B cell (primary cell): ENCODE measurements at regions not wholly inside any gene's neighbourhood (a gene's known extent, or its start where the extent isn't known, plus 50 kb on each side); places are given as distances from the start of the nearest gene placed in this dataset. TPM values are rescaled to one million over a fixed set of nuclear protein-coding genes. Genes with fewer than 3 reads are reported as not detected.

ENCODE experiments used
- ATAC-seq: fragments of 200-7000 bp; cut with Tn5 transposase; one replicate; pipeline ENCODE4 v1.10.0; 2021; ENCODE audit warnings: low read depth, mild to moderate bottlenecking, moderate number of reproducible peaks, moderate library complexity
- CTCF ChIA-PET: fragments of 350-600 bp; sonication (Branson Sonifier 250); formaldehyde crosslinking; loops from one replicate; lab custom pipeline; 2021; ENCODE audit warnings: antibody characterized with exemption, inconsistent platforms; lab: Charles Lee
- POLR2A ChIA-PET: fragments of 350-600 bp; sonication (Branson Sonifier 250); formaldehyde crosslinking; loops from one replicate; lab custom pipeline; 2021; ENCODE audit warnings: antibody characterized with exemption; lab: Charles Lee
- DNase-seq: peaks from one replicate; pipeline ENCODE4 v3.0.0; 2013
- H2AFZ ChIP-seq: 2 replicates; pipeline ENCODE4 v1.6.1; 2012; ENCODE audit warnings: mild to moderate bottlenecking, low read depth, low read length; ENCODE audit not compliant: insufficient read depth, poor library complexity, severe bottlenecking
- H3K27ac ChIP-seq, 2 donors: 1 replicate in 1 of 2; 2 replicates in 1 of 2; pipeline ENCODE4 v1.5.1; 2012 to 2013; ENCODE audit warnings: low read length in 2 of 2, mild to moderate bottlenecking in 2 of 2, moderate library complexity in 1 of 2
- H3K27me3 ChIP-seq, 4 experiments: fragments of 200-600 bp in 1 of 4; sonication (generic) in 1 of 4; replicated peaks in 1 of 4; 1 replicate in 2 of 4; 2 replicates in 2 of 4; pipeline versions ENCODE4 v1.6.1 to v1.7.0; 2013 to 2016; ENCODE audit warnings: low read length in 3 of 4, mild to moderate bottlenecking in 2 of 4, mixed read lengths in 1 of 4, moderate library complexity in 1 of 4; ENCODE audit not compliant: insufficient read depth in 4 of 4, control insufficient read depth in 3 of 4; ENCODE audit errors: control extremely low read depth in 1 of 4
- H3K36me3 ChIP-seq, 2 experiments: replicated peaks in 1 of 2; 1 replicate in 1 of 2; 2 replicates in 1 of 2; pipeline versions ENCODE4 v1.6.1 to v1.7.1; 2013; ENCODE audit warnings: low read length in 1 of 2; ENCODE audit not compliant: insufficient read depth in 2 of 2, control insufficient read depth in 1 of 2; ENCODE audit errors: control extremely low read depth in 1 of 2, extremely low read depth in 1 of 2
- H3K4me1 ChIP-seq, 2 donors: fragments of 200-600 bp in 1 of 2; sonication (generic) in 1 of 2; 1 replicate in 1 of 2; 2 replicates in 1 of 2; pipeline versions ENCODE4 v1.5.1 to v1.6.1; 2013 to 2017; ENCODE audit warnings: low read length in 2 of 2; ENCODE audit not compliant: control insufficient read depth in 2 of 2, insufficient read depth in 2 of 2
- H3K4me2 ChIP-seq: replicated peaks from 2 replicates; pipeline ENCODE3; 2012; ENCODE audit warnings: mild to moderate bottlenecking, low read depth, low read length; ENCODE audit not compliant: poor library complexity, severe bottlenecking
- H3K4me3 ChIP-seq, 5 experiments: fragments of 200-600 bp in 1 of 5; sonication (generic) in 1 of 5; 1 replicate in 3 of 5; 2 replicates in 2 of 5; pipeline versions ENCODE4 v1.5.1 to v1.7.0; 2011 to 2016; ENCODE audit warnings: low read length in 4 of 5, mild to moderate bottlenecking in 4 of 5, low read depth in 2 of 5, control low read depth in 1 of 5, moderate library complexity in 1 of 5; ENCODE audit not compliant: insufficient read depth in 1 of 5; ENCODE audit errors: control extremely low read depth in 1 of 5, extremely low read depth in 1 of 5
- H3K79me2 ChIP-seq: fragments of 200-600 bp; sonication (generic); one replicate; pipeline ENCODE4 v1.6.0; 2016; ENCODE audit warnings: low read length; ENCODE audit not compliant: control insufficient read depth, insufficient read depth
- H3K9ac ChIP-seq: fragments of 200-600 bp; sonication (generic); 2 replicates; pipeline ENCODE4 v1.6.1; 2017; ENCODE audit warnings: mild to moderate bottlenecking, low read length, moderate library complexity
- H3K9me3 ChIP-seq, 3 donors: one replicate each; pipeline versions ENCODE4 v1.6.1 to v1.7.1; 2013; ENCODE audit warnings: low read length in 2 of 3; ENCODE audit not compliant: control insufficient read depth in 2 of 3, insufficient read depth in 1 of 3; ENCODE audit errors: control extremely low read depth in 1 of 3
- H4K20me1 ChIP-seq: 2 replicates; pipeline ENCODE4 v1.6.0; 2012; ENCODE audit warnings: mild to moderate bottlenecking, low read length; ENCODE audit not compliant: insufficient read depth, control insufficient read depth, poor library complexity, severe bottlenecking
- H3K27ac Mint-ChIP-seq: one replicate; pipeline ENCODE4 v1.8.0; 2021; ENCODE audit warnings: mixed read lengths
- H3K27me3 Mint-ChIP-seq: one replicate; pipeline ENCODE4 v1.8.0; 2021; ENCODE audit warnings: mixed read lengths
- H3K4me1 Mint-ChIP-seq: one replicate; pipeline ENCODE4 v1.8.0; 2021; ENCODE audit warnings: mixed read lengths
- H3K4me3 Mint-ChIP-seq: one replicate; pipeline ENCODE4 v1.8.0; 2021; ENCODE audit warnings: mixed read lengths
- H3K9me3 Mint-ChIP-seq: one replicate; pipeline ENCODE4 v1.8.0; 2022; ENCODE audit warnings: mixed read lengths; ENCODE audit not compliant: insufficient read depth
- CTCF ChIP-seq: fragments of 200-600 bp; IDR thresholded peaks from one replicate; pipeline ENCODE4 v1.8.0; 2022; ENCODE audit warnings: antibody characterized with exemption, mild to moderate bottlenecking
- EZH2 ChIP-seq: IDR thresholded peaks from 2 replicates; pipeline ENCODE4 v1.6.1; 2012; ENCODE audit warnings: borderline replicate concordance, low read depth, mild to moderate bottlenecking, moderate library complexity, low read length; ENCODE audit not compliant: insufficient read depth, poor library complexity, severe bottlenecking
- WGBS: methylation state at CpG from one replicate; pipeline ENCODE4 v1.1.5; 2013; ENCODE audit warnings: missing lambda C conversion rate; ENCODE audit not compliant: insufficient coverage; 5-methylcytosine and 5-hydroxymethylcytosine counted together
- intact Hi-C: fragments of 100-400 bp; cut with micrococcal nuclease; formaldehyde crosslinking; loops from one replicate; pipeline ENCODE4 v1.10.0; 2022
- small RNA-seq: library from RNA; depleted of rRNA; stranded (forward); fragments of <200 nt; gene quantifications from one replicate; pipeline ENCODE3, GENCODE V24; 2012; ENCODE audit warnings: low replicate concordance, low read depth; ENCODE audit not compliant: insufficient read length

- Histone ChIP-seq H3K79me2 (no peaks in the 10 kb centered on the region), H3K27me3 (no peaks in the 10 kb centered on the region), H3K9me3 (peaks cover 0 to 11% (median 0%) of the 10 kb centered on the region in 3 donors), H3K27ac (no peak overlapping the region), H3K9ac (no peak overlapping the region), H2AFZ (no peak overlapping the region), H3K4me1 (no peaks in the 10 kb centered on the region), H3K4me2 (no peak overlapping the region), H3K4me3 (no peak overlapping the region), H3K36me3 (no peaks in the 10 kb centered on the region), H4K20me1 (no peaks in the 10 kb centered on the region)
- intact Hi-C loops: no loop called here
- Mint-ChIP-seq H3K27me3 (no peaks in the 10 kb centered on the region), H3K27ac (no peak overlapping the region), H3K4me1 (no peaks in the 10 kb centered on the region), H3K9me3 (peaks cover 8% of the 10 kb centered on the region), H3K4me3 (no peak overlapping the region)
- TF ChIP-seq EZH2 (no peak), CTCF (no peak)
- DNase-seq (no peak), ATAC-seq (no peak)
- WGBS: 61% methylated on average over 2 of the region's 2 CpGs
- ChIA-PET CTCF (no interaction called here), POLR2A (no interaction called here)
Observed at GRCh38 chr19:23461120-23461519, 65.8 kb upstream of the ZNF91 start.

GRCh38 chr19:23460656-23461055 is 65.4 kb upstream of the ZNF91 start:
- peaks cover 8% of the 10 kb centered on the region for H3K9me3 Mint-ChIP-seq
- no peaks in the 10 kb centered on the region for H3K36me3 ChIP-seq

More at GRCh38 chr19:23460656-23461055, 65.4 kb upstream of the ZNF91 start:
- no peak overlapping the region for H2AFZ ChIP-seq
- H3K4me3 ChIP-seq: no peak overlapping the region
- no peak overlapping the region for H3K27ac Mint-ChIP-seq
- CTCF ChIA-PET: no interaction called here
- TF ChIP-seq EZH2 (no peak), CTCF (no peak)
- H3K79me2 ChIP-seq: no peaks in the 10 kb centered on the region
- no peaks in the 10 kb centered on the region for H3K27me3 Mint-ChIP-seq
- H3K9ac ChIP-seq: no peak overlapping the region
- POLR2A ChIA-PET: no interaction called here
- ATAC-seq (no peak), DNase-seq (no peak)
- no peak overlapping the region for H3K27ac ChIP-seq
- no peaks in the 10 kb centered on the region for H3K4me1 ChIP-seq
- H3K9me3 ChIP-seq: peaks cover 0 to 11% (median 0%) of the 10 kb centered on the region in 3 donors
- H3K4me2 ChIP-seq: no peak overlapping the region
- H3K4me1 Mint-ChIP-seq: no peaks in the 10 kb centered on the region
- H3K4me3 Mint-ChIP-seq: no peak overlapping the region
- 81% methylated on average over 3 of the region's 3 CpGs for WGBS
- no peaks in the 10 kb centered on the region for H4K20me1 ChIP-seq
- H3K27me3 ChIP-seq: no peaks in the 10 kb centered on the region
- intact Hi-C loops: no loop called here

Small RNA genes in the stretch of these regions (small RNA-seq; reads per million reads assigned to genes)
- not detected for gene RPS27P29
